Ishikawa (cell line): ENCODE measurements at regions not wholly inside any gene's neighbourhood (a gene's known extent, or its start where the extent isn't known, plus 50 kb on each side); places are given as distances from the start of the nearest gene placed in this dataset.

Experiments used
- CEBPB ChIP-seq: IDR thresholded peaks from 2 replicates; pipeline ENCODE4 v1.6.1; 2012
- CREB1 ChIP-seq: IDR thresholded peaks from 2 replicates; pipeline ENCODE4 v1.6.1; 2012; ENCODE audit warnings: low read depth
- EGR1 ChIP-seq: IDR thresholded peaks from 2 replicates; pipeline ENCODE4 v1.6.1; 2012
- EP300 ChIP-seq: IDR thresholded peaks from 2 replicates; pipeline ENCODE4 v1.6.1; 2012; ENCODE audit warnings: borderline replicate concordance
- FOXM1 ChIP-seq: IDR thresholded peaks from 2 replicates; pipeline ENCODE4 v1.6.1; 2012; ENCODE audit warnings: low read depth, borderline replicate concordance
- MAX ChIP-seq: IDR thresholded peaks from 2 replicates; pipeline ENCODE4 v1.6.1; 2012
- NFIC ChIP-seq: IDR thresholded peaks from 2 replicates; pipeline ENCODE4 v1.6.1; 2012
- RAD21 ChIP-seq: IDR thresholded peaks from 2 replicates; pipeline ENCODE4 v1.6.1; 2012; ENCODE audit warnings: low read depth
- REST ChIP-seq: IDR thresholded peaks from 2 replicates; pipeline ENCODE4 v1.6.1; 2012; ENCODE audit warnings: low read depth, mild to moderate bottlenecking
- TAF1 ChIP-seq: IDR thresholded peaks from 2 replicates; pipeline ENCODE4 v1.6.1; 2012; ENCODE audit warnings: low read depth, mild to moderate bottlenecking
- TCF12 ChIP-seq: IDR thresholded peaks from 2 replicates; pipeline ENCODE4 v1.6.1; 2012; ENCODE audit warnings: low read depth
- TEAD4 ChIP-seq: IDR thresholded peaks from 2 replicates; pipeline ENCODE4 v1.6.1; 2012
- USF1 ChIP-seq: IDR thresholded peaks from 2 replicates; pipeline ENCODE4 v1.6.1; 2012
- YY1 ChIP-seq: IDR thresholded peaks from 2 replicates; pipeline ENCODE4 v1.6.1; 2012; ENCODE audit warnings: low read depth
- ZBTB7A ChIP-seq: IDR thresholded peaks from 2 replicates; pipeline ENCODE4 v1.6.1; 2012; ENCODE audit warnings: low read depth

- TF ChIP-seq USF1 (no peak), NFIC (no peak), RAD21 (no peak), FOXM1 (no peak), MAX (no peak), ZBTB7A (no peak), CEBPB (no peak), REST (no peak), TEAD4 (no peak), EGR1 (no peak), EP300 (no peak), YY1 (no peak)
Measured at GRCh38 chr6:135578976-135579375, 81.4 kb upstream of the AHI1 start.

GRCh38 chr6:135581211-135581610, 83.7 kb upstream of the AHI1 start:
- TF ChIP-seq REST: no peak
- no peak for TF ChIP-seq MAX
- no peak for TF ChIP-seq RAD21
- no peak for TF ChIP-seq FOXM1
- no peak for TF ChIP-seq CREB1
- no peak for TF ChIP-seq TEAD4
- no peak for TF ChIP-seq USF1
- no peak for TF ChIP-seq ZBTB7A
- no peak for TF ChIP-seq YY1
- no peak for TF ChIP-seq TAF1
- TF ChIP-seq TCF12: no peak
- TF ChIP-seq EP300: no peak
- TF ChIP-seq CEBPB: no peak
- TF ChIP-seq NFIC: no peak

GRCh38 chr6:135583256-135583761, 85.8 kb upstream of the AHI1 start:
- TF ChIP-seq MAX: no peak
- TF ChIP-seq CREB1: no peak
- no peak for TF ChIP-seq EGR1
- TF ChIP-seq REST: no peak
- no peak for TF ChIP-seq CEBPB
- TF ChIP-seq YY1: no peak
- TF ChIP-seq TEAD4: no peak
- no peak for TF ChIP-seq ZBTB7A
- TF ChIP-seq NFIC: no peak
- TF ChIP-seq TCF12: no peak
- no peak for TF ChIP-seq RAD21
- no peak for TF ChIP-seq USF1
- no peak for TF ChIP-seq FOXM1
- no peak for TF ChIP-seq TAF1
- no peak for TF ChIP-seq EP300

- TF ChIP-seq CEBPB (no peak), FOXM1 (no peak), NFIC (no peak), EP300 (no peak), EGR1 (no peak), RAD21 (no peak), TAF1 (no peak), TEAD4 (no peak)
Measured at GRCh38 chr6:135586388-135586787, 88.8 kb upstream of the AHI1 start.
